WTC11 (cell line): ENCODE measurements at regions not wholly inside any gene's neighbourhood (a gene's known extent, or its start where the extent isn't known, plus 50 kb on each side); places are given as distances from the start of the nearest gene placed in this dataset.

Experiments used
- CTCF ChIP-seq: fragments of 200-600 bp; IDR thresholded peaks from 2 replicates; pipeline ENCODE4 v1.8.0; 2022; ENCODE audit warnings: antibody characterized with exemption
- ESRRA ChIP-seq: sonication (generic); formaldehyde crosslinking; IDR thresholded peaks from 2 replicates; pipeline ENCODE4 v1.8.1; 2022; ENCODE audit warnings: mild to moderate bottlenecking, missing genetic modification reagents, borderline replicate concordance
- FOXJ3 ChIP-seq: sonication (generic); formaldehyde crosslinking; IDR thresholded peaks from 2 replicates; pipeline ENCODE4 v1.9.0; 2021; ENCODE audit warnings: missing genetic modification reagents, mild to moderate bottlenecking, borderline replicate concordance
- FOXP1 ChIP-seq: sonication (generic); formaldehyde crosslinking; IDR thresholded peaks from 2 replicates; pipeline ENCODE4 v1.8.0; 2022; ENCODE audit warnings: missing genetic modification reagents, mild to moderate bottlenecking, moderate library complexity, borderline replicate concordance
- IRF2 ChIP-seq: sonication (generic); formaldehyde crosslinking; IDR thresholded peaks from 2 replicates; pipeline ENCODE4 v1.8.0; 2022; ENCODE audit warnings: low read depth, missing genetic modification reagents, borderline replicate concordance
- NFYB ChIP-seq: sonication (generic); formaldehyde crosslinking; conservative IDR thresholded peaks from 2 replicates; pipeline ENCODE4 v1.8.0; 2022; ENCODE audit warnings: low read depth, missing genetic modification reagents
- NR3C1 ChIP-seq: sonication (generic); formaldehyde crosslinking; conservative IDR thresholded peaks from 2 replicates; pipeline ENCODE4 v1.8.1; 2023; ENCODE audit warnings: low read depth, mild to moderate bottlenecking, missing genetic modification reagents
- OVOL2 ChIP-seq: fragments of 250-450 bp; sonication (Bioruptor Pico); IDR thresholded peaks from 2 replicates; pipeline ENCODE4 v1.9.0; 2021; ENCODE audit warnings: mild to moderate bottlenecking, borderline replicate concordance

GRCh38 chr9:80811003-80811402, 878.3 kb downstream of the TLE1 start:
- TF ChIP-seq CTCF = no peak
- TF ChIP-seq FOXP1 (CRISPR knock-in tag) = no peak
- no peak for TF ChIP-seq ESRRA (CRISPR knock-in tag)
- TF ChIP-seq FOXJ3 (CRISPR knock-in tag) = no peak
- TF ChIP-seq NFYB (CRISPR knock-in tag) = no peak
- no peak for TF ChIP-seq OVOL2 (CRISPR knock-in tag)
- no peak for TF ChIP-seq IRF2 (CRISPR knock-in tag)
- TF ChIP-seq NR3C1 (CRISPR knock-in tag) = no peak
